ENCODE measurements at regions not wholly inside any gene's neighbourhood (a gene's known extent, or its start where the extent isn't known, plus 50 kb on each side); places are given as distances from the start of the nearest gene placed in this dataset.

DNA sequence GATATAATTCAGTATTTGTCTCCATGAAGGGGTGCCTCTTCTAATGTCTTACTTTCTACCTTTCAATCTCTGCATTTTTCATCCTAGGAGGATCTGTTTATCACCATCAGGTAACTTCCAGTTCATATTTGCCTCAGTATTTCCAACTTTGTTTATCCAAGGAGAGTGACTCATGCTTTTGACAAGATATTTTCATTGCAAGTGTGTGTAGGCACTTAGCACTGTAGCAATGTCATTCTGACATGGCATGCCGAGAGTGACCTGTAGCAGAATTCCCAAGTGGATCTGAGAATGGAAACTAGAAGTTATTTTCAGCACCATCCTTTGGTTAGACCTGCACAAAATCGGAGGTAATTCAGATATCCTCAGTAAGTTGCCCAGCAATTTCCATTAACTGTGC lies 129.9 kb downstream of the INHBA start:
- TF ChIP-seq, protein P1, sequence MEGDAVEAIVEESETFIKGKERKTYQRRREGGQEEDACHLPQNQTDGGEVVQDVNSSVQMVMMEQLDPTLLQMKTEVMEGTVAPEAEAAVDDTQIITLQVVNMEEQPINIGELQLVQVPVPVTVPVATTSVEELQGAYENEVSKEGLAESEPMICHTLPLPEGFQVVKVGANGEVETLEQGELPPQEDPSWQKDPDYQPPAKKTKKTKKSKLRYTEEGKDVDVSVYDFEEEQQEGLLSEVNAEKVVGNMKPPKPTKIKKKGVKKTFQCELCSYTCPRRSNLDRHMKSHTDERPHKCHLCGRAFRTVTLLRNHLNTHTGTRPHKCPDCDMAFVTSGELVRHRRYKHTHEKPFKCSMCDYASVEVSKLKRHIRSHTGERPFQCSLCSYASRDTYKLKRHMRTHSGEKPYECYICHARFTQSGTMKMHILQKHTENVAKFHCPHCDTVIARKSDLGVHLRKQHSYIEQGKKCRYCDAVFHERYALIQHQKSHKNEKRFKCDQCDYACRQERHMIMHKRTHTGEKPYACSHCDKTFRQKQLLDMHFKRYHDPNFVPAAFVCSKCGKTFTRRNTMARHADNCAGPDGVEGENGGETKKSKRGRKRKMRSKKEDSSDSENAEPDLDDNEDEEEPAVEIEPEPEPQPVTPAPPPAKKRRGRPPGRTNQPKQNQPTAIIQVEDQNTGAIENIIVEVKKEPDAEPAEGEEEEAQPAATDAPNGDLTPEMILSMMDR (IDR thresholded peaks at IDR 0.05; ENCODE audit: low read depth, low read length): no peak
- no peak for TF ChIP-seq EZH2phosphoT487 (IDR thresholded peaks at IDR 0.05; ENCODE audit: low read depth)

Data from OCI-LY3 (cell line).